Adrenal gland (tissue), 5 donors: ENCODE measurements at regions not wholly inside any gene's neighbourhood (a gene's known extent, or its start where the extent isn't known, plus 50 kb on each side); places are given as distances from the start of the nearest gene placed in this dataset.

Experiments
- CTCF ChIP-seq, 6 experiments: fragments of 450-650 bp in 4 of 6; fragments of 200-600 bp in 2 of 6; sonication (generic) in 1 of 6; IDR thresholded peaks; 1 replicate in 5 of 6; 2 replicates in 1 of 6; pipeline versions ENCODE4 v1.5.1 to v1.8.0; 2016 to 2021; ENCODE audit warnings: antibody characterized with exemption in 6 of 6, mild to moderate bottlenecking in 2 of 6, moderate library complexity in 1 of 6
- POLR2A ChIP-seq, 2 donors: fragments of 450-650 bp; IDR thresholded peaks; one replicate each; pipeline ENCODE4 v1.6.1; 2017; ENCODE audit warnings: antibody characterized with exemption in 2 of 2, mild to moderate bottlenecking in 2 of 2, moderate library complexity in 1 of 2
- donor health status: DM: no; HTN: no; CAD: no.

- no peak for TF ChIP-seq CTCF (IDR thresholded peaks at IDR 0.05)
- TF ChIP-seq POLR2A (IDR thresholded peaks at IDR 0.05), result no peak
Measured at GRCh38 chr10:123359539-123359938, 205.3 kb downstream of the BUB3 start.
